HG02642 (cell line): ENCODE measurements at regions not wholly inside any gene's neighbourhood (a gene's known extent, or its start where the extent isn't known, plus 50 kb on each side); places are given as distances from the start of the nearest gene placed in this dataset.
A peak's percentile ranks its signal among the peaks of the same experiment; 100 is the strongest.
"Not testable (repeated sequence)": the region's sequence is repeated elsewhere in the genome, so short reads cannot be mapped to it uniquely, and the experiment has no call there.

Source experiments
- ATAC-seq: cut with Tn5 transposase; IDR thresholded peaks from one replicate; pipeline ENCODE4 v1.9.1; 2021; ENCODE audit warnings: mild to moderate bottlenecking; ENCODE audit not compliant: unreplicated experiment, poor library complexity

- not testable (repeated sequence) for ATAC-seq
Observed at GRCh38 chr12:131440209-131441059, 270.5 kb upstream of the SFSWAP start.

GRCh38 chr12:131441060-131441396 is 269.9 kb upstream of the SFSWAP start:
- ATAC-seq = no peak

- ATAC-seq = no peak
Observed at GRCh38 chr12:131441638-131442336, 269.1 kb upstream of the SFSWAP start.

GRCh38 chr12:131442337-131442918 is 268.5 kb upstream of the SFSWAP start:
- no peak for ATAC-seq

- ATAC-seq = no peak
Observed at GRCh38 chr12:131443019-131444000, 267.6 kb upstream of the SFSWAP start.

GRCh38 chr12:131444220-131445164 is 266.4 kb upstream of the SFSWAP start:
- no peak for ATAC-seq

- ATAC-seq = no peak
Observed at GRCh38 chr12:131445184-131445774, 265.6 kb upstream of the SFSWAP start.

- no peak for ATAC-seq
Observed at GRCh38 chr12:131445795-131446194, 265.1 kb upstream of the SFSWAP start.

- ATAC-seq = not testable (repeated sequence)
Observed at GRCh38 chr12:131447636-131448035, 263.3 kb upstream of the SFSWAP start.

GRCh38 chr12:131448254-131448795 is 262.6 kb upstream of the SFSWAP start:
- no peak for ATAC-seq

- ATAC-seq = no peak
Observed at GRCh38 chr12:131449027-131449426, 261.9 kb upstream of the SFSWAP start.

- ATAC-seq = no peak
Observed at GRCh38 chr12:131452444-131452860, 258.4 kb upstream of the SFSWAP start.

- ATAC-seq = peak; percentile 95
Observed at GRCh38 chr12:131454418-131455217, 256.3 kb upstream of the SFSWAP start.

GRCh38 chr12:131455218-131455506 is 255.7 kb upstream of the SFSWAP start:
- no peak for ATAC-seq

GRCh38 chr12:131455581-131456110 is 255.2 kb upstream of the SFSWAP start:
- ATAC-seq = no peak

GRCh38 chr12:131456301-131457027 is 254.4 kb upstream of the SFSWAP start:
- ATAC-seq = no peak

- no peak for ATAC-seq
Observed at GRCh38 chr12:131457028-131457310, 253.9 kb upstream of the SFSWAP start.
